SK-N-SH (cell line): ENCODE measurements at regions not wholly inside any gene's neighbourhood (a gene's known extent, or its start where the extent isn't known, plus 50 kb on each side); places are given as distances from the start of the nearest gene placed in this dataset.

Source experiments
- CTCF ChIA-PET: fragments of 300-600, 350-600 bp; formaldehyde crosslinking; extraction: SDS; loops from one replicate; lab custom pipeline; 2021; lab: Yijun Ruan, JAX
- POLR2A ChIA-PET: fragments of 350-600 bp; sonication (Branson Sonifier 250); formaldehyde crosslinking; extraction: SDS; loops from one replicate; lab custom pipeline; 2020; ENCODE audit warnings: antibody characterized with exemption, inconsistent platforms; lab: Yijun Ruan, JAX
- DNase-seq: peaks from one replicate; pipeline ENCODE4 v3.0.0; 2012
- H2AFZ ChIP-seq: fragments of 200-600 bp; sonication (generic); 2 replicates; pipeline ENCODE4 v1.8.1; 2016; ENCODE audit warnings: antibody characterized with exemption, mild to moderate bottlenecking, low read depth
- H3F3A ChIP-seq: fragments of 200-600 bp; sonication (generic); replicated peaks from 2 replicates; pipeline ENCODE3; 2016; ENCODE audit warnings: antibody characterized with exemption, mild to moderate bottlenecking; ENCODE audit not compliant: insufficient read depth
- H3K27ac ChIP-seq, 2 experiments: fragments of 200-500 bp in 1 of 2; fragments of 200-600 bp in 1 of 2; sonication (Bioruptor generic) in 1 of 2; sonication (generic), shearing (Covaris generic) in 1 of 2; 2 replicates each; pipeline versions ENCODE4 v1.5.1 to v1.6.1; 2014 to 2016; ENCODE audit warnings: low read depth in 2 of 2, inconsistent platforms in 1 of 2, low read length in 1 of 2, mild to moderate bottlenecking in 1 of 2, mixed read lengths in 1 of 2
- H3K27me3 ChIP-seq: fragments of 200-600 bp; sonication (generic), shearing (Covaris generic); 2 replicates; pipeline ENCODE4 v1.6.1; 2016; ENCODE audit warnings: mixed run types; ENCODE audit not compliant: insufficient read depth
- H3K36me3 ChIP-seq, 2 experiments: fragments of 200-500 bp in 1 of 2; fragments of 200-600 bp in 1 of 2; sonication (Bioruptor generic) in 1 of 2; sonication (generic) in 1 of 2; replicated peaks in 1 of 2; 2 replicates each; pipeline versions ENCODE3 to v1.5.1; 2014 to 2016; ENCODE audit warnings: low read length in 1 of 2, mild to moderate bottlenecking in 1 of 2; ENCODE audit not compliant: insufficient read depth in 2 of 2, control insufficient read depth in 1 of 2
- H3K4me1 ChIP-seq, 2 experiments: fragments of 200-500 bp in 1 of 2; fragments of 200-600 bp in 1 of 2; sonication (Bioruptor generic) in 1 of 2; sonication (generic), shearing (Covaris generic) in 1 of 2; 2 replicates each; pipeline versions ENCODE4 v1.5.1 to v1.6.1; 2014 to 2016; ENCODE audit warnings: low read depth in 1 of 2, low read length in 1 of 2, mixed run types in 1 of 2; ENCODE audit not compliant: insufficient read depth in 2 of 2, control insufficient read depth in 1 of 2
- H3K4me2 ChIP-seq: fragments of 200-600 bp; sonication (generic), shearing (Covaris generic); 2 replicates; pipeline ENCODE4 v1.6.1; 2017; ENCODE audit warnings: mixed run types
- H3K4me3 ChIP-seq, 2 experiments: fragments of 200-500 bp in 1 of 2; fragments of 200-600 bp in 1 of 2; sonication (Bioruptor generic) in 1 of 2; sonication (generic), shearing (Covaris generic) in 1 of 2; 2 replicates each; pipeline versions ENCODE4 v1.5.1 to v1.8.1; 2014 to 2016; ENCODE audit warnings: low read depth in 2 of 2, inconsistent platforms in 1 of 2, low read length in 1 of 2, mild to moderate bottlenecking in 1 of 2, mixed read lengths in 1 of 2, moderate library complexity in 1 of 2
- H3K79me2 ChIP-seq: fragments of 200-600 bp; sonication (generic); 2 replicates; pipeline ENCODE4 v1.8.1; 2017; ENCODE audit warnings: mild to moderate bottlenecking; ENCODE audit not compliant: insufficient read depth
- H3K9ac ChIP-seq: fragments of 200-600 bp; sonication (generic); 2 replicates; pipeline ENCODE4 v1.6.1; 2017; ENCODE audit warnings: mixed run types
- H3K9me2 ChIP-seq: fragments of 200-600 bp; sonication (generic); 2 replicates; pipeline ENCODE4 v1.6.1; 2017; ENCODE audit warnings: mixed run types
- H3K9me3 ChIP-seq: fragments of 200-600 bp; sonication (generic); 2 replicates; pipeline ENCODE4 v1.6.1; 2017; ENCODE audit warnings: mixed run types, mild to moderate bottlenecking, moderate library complexity
- H4K20me1 ChIP-seq: fragments of 200-600 bp; sonication (generic); 2 replicates; pipeline ENCODE4 v1.6.1; 2017; ENCODE audit warnings: mild to moderate bottlenecking, mixed run types; ENCODE audit not compliant: insufficient read depth
- CHD2 ChIP-seq: fragments of 150-350 bp; IDR thresholded peaks from 2 replicates; pipeline ENCODE4 v1.6.1; 2018; ENCODE audit warnings: low read length; ENCODE audit not compliant: partially characterized antibody
- ELF1 ChIP-seq: IDR thresholded peaks from 2 replicates; pipeline ENCODE4 v1.4.0; 2012
- EP300 ChIP-seq, 2 experiments: IDR thresholded peaks; 2 replicates each; pipeline versions ENCODE4 v1.4.0 to v1.6.1; 2012; ENCODE audit warnings: borderline replicate concordance in 1 of 2, low read depth in 1 of 2, low read length in 1 of 2
- EZH2phosphoT487 ChIP-seq: fragments of 200-600 bp; sonication (generic); IDR thresholded peaks from 2 replicates; pipeline ENCODE4 v1.6.1; 2017; ENCODE audit warnings: low read depth, mixed run types, mild to moderate bottlenecking, antibody characterized with exemption, moderate library complexity, borderline replicate concordance
- FOSL2 ChIP-seq: IDR thresholded peaks from 2 replicates; pipeline ENCODE4 v1.4.0; 2012; ENCODE audit warnings: low read depth, mild to moderate bottlenecking, moderate library complexity, borderline replicate concordance
- FOXJ3 ChIP-seq: sonication (generic); formaldehyde crosslinking; IDR thresholded peaks from 2 replicates; pipeline ENCODE4 v1.5.1; 2020; ENCODE audit warnings: mild to moderate bottlenecking, missing genetic modification reagents
- JUND ChIP-seq: IDR thresholded peaks from 2 replicates; pipeline ENCODE4 v1.4.0; 2012
- MEF2A ChIP-seq: IDR thresholded peaks from 2 replicates; pipeline ENCODE4 v1.4.0; 2012; ENCODE audit warnings: low read depth, borderline replicate concordance
- MXI1 ChIP-seq: IDR thresholded peaks from 2 replicates; pipeline ENCODE4 v1.6.1; 2012; ENCODE audit warnings: mild to moderate bottlenecking, low read depth, low read length, improper control_type of control experiment
- NRF1 ChIP-seq: IDR thresholded peaks from 2 replicates; pipeline ENCODE4 v1.6.1; 2012; ENCODE audit warnings: low read depth, mild to moderate bottlenecking, low read length
- RCOR1 ChIP-seq: fragments of 150-350 bp; IDR thresholded peaks from 2 replicates; pipeline ENCODE4 v1.6.1; 2017; ENCODE audit warnings: antibody characterized with exemption, low read length
- RFX5 ChIP-seq: IDR thresholded peaks from 2 replicates; pipeline ENCODE4 v1.6.1; 2012; ENCODE audit warnings: mild to moderate bottlenecking, improper control_type of control experiment, low read length
- RXRA ChIP-seq: IDR thresholded peaks from 2 replicates; pipeline ENCODE4 v1.4.0; 2012; ENCODE audit warnings: low read depth, mild to moderate bottlenecking, borderline replicate concordance
- SMC3 ChIP-seq: IDR thresholded peaks from 2 replicates; pipeline ENCODE4 v1.6.1; 2012; ENCODE audit warnings: low read depth, low read length, improper control_type of control experiment
- TCF12 ChIP-seq: IDR thresholded peaks from 2 replicates; pipeline ENCODE4 v1.4.0; 2012
- TEAD4 ChIP-seq: IDR thresholded peaks from 2 replicates; pipeline ENCODE4 v1.4.0; 2012; ENCODE audit warnings: mild to moderate bottlenecking, borderline replicate concordance; ENCODE audit not compliant: insufficient read depth
- WGBS: methylation state at CpG from one replicate; pipeline ENCODE4 v1.1.6; 2017; ENCODE audit warnings: low lambda C conversion rate; 5-methylcytosine and 5-hydroxymethylcytosine counted together
- TF ChIP-seq, protein P1 (sequence below): fragments of 150-350 bp; IDR thresholded peaks from 2 replicates; pipeline ENCODE4 v1.6.1; 2016; ENCODE audit warnings: mild to moderate bottlenecking, low read depth, low read length
- TF ChIP-seq, protein P2 (sequence below): IDR thresholded peaks from 2 replicates; pipeline ENCODE4; 2012
- TF ChIP-seq, protein P3 (sequence below): IDR thresholded peaks from 2 replicates; pipeline ENCODE4 v1.4.0; 2012; ENCODE audit warnings: low read depth
- TF ChIP-seq, protein P4 (sequence below): fragments of 200-600 bp; sonication (generic); IDR thresholded peaks from 2 replicates; pipeline ENCODE4 v1.6.1; 2017; ENCODE audit warnings: antibody characterized with exemption, mild to moderate bottlenecking, moderate library complexity
- TF ChIP-seq, protein P5 (sequence below): IDR thresholded peaks from 2 replicates; pipeline ENCODE4 v1.4.0; 2012; ENCODE audit warnings: low read depth, borderline replicate concordance

DNA sequence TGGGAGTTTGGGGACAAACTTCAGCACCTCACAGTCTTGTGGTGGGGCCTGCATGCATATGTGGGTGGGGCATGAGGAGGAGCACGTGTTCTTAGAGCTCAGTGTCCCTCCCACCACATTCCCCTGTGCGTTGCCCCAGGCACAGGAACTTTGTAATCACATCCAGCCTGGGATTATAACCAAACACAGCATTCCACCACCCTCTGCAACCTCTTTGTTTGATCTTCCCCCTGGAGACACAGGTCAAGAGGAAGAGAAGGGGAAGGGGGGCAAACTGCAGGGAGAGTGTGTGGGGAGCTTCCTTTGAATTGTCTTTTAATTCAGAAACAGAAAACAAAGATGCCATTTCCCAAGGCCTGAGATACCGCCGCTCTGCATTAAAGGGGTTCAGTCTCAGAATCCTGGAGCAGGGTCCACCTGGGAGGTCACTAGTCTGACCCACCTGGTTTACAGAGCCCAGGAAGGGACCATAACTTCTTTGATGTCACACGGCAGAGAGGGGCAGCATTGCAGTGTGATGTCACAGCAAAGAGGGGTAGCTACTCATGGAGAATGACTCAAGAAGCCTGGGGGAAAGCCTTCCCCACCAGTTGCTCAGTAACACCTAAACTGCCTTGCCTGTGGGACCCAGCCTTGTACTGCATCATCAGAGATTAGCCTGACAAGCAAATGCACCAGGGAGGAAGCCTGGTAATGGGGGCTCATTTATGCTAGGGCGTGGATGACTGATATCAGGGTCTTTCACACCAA, 106.3 kb upstream of the RNU6-1 start:
- Histone ChIP-seq H3K27me3 (no peaks in the 10 kb centered on the region; the same call in 1 of the 2 replicates), H2AFZ (no peak overlapping the region)
- CTCF ChIA-PET, result interaction anchor here (0.8 to 1.6 kb wide), 2 partner anchors 9 to 22 kb away, joined by 3 read pairs; no protein-coding TSS in a partner anchor

DNA sequence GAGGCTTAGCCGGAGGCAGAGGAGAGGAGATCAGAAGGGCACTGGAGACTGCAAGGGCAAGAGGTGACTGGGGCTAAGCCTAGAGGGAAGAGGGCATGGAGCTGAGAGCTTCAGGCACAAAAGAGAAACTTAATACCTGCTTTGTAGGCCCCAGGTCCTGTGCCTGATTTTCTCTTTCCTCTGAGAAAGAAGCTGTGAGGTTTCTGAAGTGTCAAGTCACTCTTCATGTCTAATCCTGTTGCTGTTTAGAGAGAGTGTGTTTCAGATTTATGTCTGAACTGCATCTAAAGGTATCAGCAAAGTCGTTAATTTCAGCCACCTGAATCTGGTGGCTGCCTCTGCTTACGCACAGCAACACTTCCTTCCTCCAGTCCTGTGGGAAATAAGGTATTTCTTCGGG, 106.9 kb upstream of the RNU6-1 start:
- ChIA-PET POLR2A (no interaction called here), CTCF (interaction anchor here (0.8 to 1.6 kb wide), 2 partner anchors 8 to 22 kb away, joined by 3 read pairs; no protein-coding TSS in a partner anchor)
- no peaks in the 10 kb centered on the region for H3K79me2 ChIP-seq
- no peaks in the 10 kb centered on the region for H3K36me3 ChIP-seq
- WGBS, result 80% methylated on average over 4 of the region's 4 CpGs
- no peaks in the 10 kb centered on the region for H3F3A ChIP-seq
- H4K20me1 ChIP-seq, result no peaks in the 10 kb centered on the region
- H2AFZ ChIP-seq, result no peak overlapping the region
- H3K9ac ChIP-seq, result no peak overlapping the region
- H3K9me2 ChIP-seq, result no peaks in the 10 kb centered on the region
- H3K27ac ChIP-seq, result no peak overlapping the region
- no peak overlapping the region for H3K4me2 ChIP-seq
- no peak overlapping the region for H3K4me3 ChIP-seq
- no peak for DNase-seq
- H3K4me1 ChIP-seq, result no peaks in the 10 kb centered on the region; a peak in 1 of 4 replicates
- no peaks in the 10 kb centered on the region for H3K9me3 ChIP-seq
- no peaks in the 10 kb centered on the region; the same call in 1 of the 2 replicates for H3K27me3 ChIP-seq
- no peak for TF ChIP-seq EP300 (IDR thresholded peaks at IDR 0.05; ENCODE audit: borderline replicate concordance in 1 of 2, low read depth in 1 of 2, low read length in 1 of 2)
- TF ChIP-seq TCF12, result no peak
- TF ChIP-seq TEAD4, result no peak
- TF ChIP-seq NRF1, result no peak
- TF ChIP-seq FOXJ3 (CRISPR knock-in tag), result no peak
- TF ChIP-seq RCOR1, result no peak
- no peak for TF ChIP-seq RXRA
- TF ChIP-seq JUND, result no peak
- TF ChIP-seq MEF2A, result no peak
- no peak for TF ChIP-seq FOSL2
- TF ChIP-seq, protein P1, sequence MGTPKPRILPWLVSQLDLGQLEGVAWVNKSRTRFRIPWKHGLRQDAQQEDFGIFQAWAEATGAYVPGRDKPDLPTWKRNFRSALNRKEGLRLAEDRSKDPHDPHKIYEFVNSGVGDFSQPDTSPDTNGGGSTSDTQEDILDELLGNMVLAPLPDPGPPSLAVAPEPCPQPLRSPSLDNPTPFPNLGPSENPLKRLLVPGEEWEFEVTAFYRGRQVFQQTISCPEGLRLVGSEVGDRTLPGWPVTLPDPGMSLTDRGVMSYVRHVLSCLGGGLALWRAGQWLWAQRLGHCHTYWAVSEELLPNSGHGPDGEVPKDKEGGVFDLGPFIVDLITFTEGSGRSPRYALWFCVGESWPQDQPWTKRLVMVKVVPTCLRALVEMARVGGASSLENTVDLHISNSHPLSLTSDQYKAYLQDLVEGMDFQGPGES, result no peak
- TF ChIP-seq, protein P2, sequence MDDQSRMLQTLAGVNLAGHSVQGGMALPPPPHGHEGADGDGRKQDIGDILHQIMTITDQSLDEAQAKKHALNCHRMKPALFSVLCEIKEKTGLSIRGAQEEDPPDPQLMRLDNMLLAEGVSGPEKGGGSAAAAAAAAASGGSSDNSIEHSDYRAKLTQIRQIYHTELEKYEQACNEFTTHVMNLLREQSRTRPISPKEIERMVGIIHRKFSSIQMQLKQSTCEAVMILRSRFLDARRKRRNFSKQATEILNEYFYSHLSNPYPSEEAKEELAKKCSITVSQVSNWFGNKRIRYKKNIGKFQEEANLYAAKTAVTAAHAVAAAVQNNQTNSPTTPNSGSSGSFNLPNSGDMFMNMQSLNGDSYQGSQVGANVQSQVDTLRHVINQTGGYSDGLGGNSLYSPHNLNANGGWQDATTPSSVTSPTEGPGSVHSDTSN, result no peak
- TF ChIP-seq, protein P3, sequence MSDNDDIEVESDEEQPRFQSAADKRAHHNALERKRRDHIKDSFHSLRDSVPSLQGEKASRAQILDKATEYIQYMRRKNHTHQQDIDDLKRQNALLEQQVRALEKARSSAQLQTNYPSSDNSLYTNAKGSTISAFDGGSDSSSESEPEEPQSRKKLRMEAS, result no peak
- TF ChIP-seq MXI1, result no peak
- no peak for TF ChIP-seq ELF1
- TF ChIP-seq EZH2phosphoT487, result no peak
- no peak for TF ChIP-seq RFX5

More for the DNA sequence above, 106.3 kb upstream of the RNU6-1 start:
- Histone ChIP-seq H3K4me1 (no peaks in the 10 kb centered on the region; a peak in 1 of 4 replicates), H4K20me1 (no peaks in the 10 kb centered on the region), H3K27ac (no peak overlapping the region), H3K4me2 (no peak overlapping the region), H3K9me2 (no peaks in the 10 kb centered on the region), H3K79me2 (no peaks in the 10 kb centered on the region), H3K36me3 (no peaks in the 10 kb centered on the region), H3K9ac (no peak overlapping the region), H3K4me3 (no peak overlapping the region), H3F3A (no peaks in the 10 kb centered on the region), H3K9me3 (no peaks in the 10 kb centered on the region)
- 68% methylated on average over 6 of the region's 6 CpGs for WGBS
- POLR2A ChIA-PET, result no interaction called here
- DNase-seq, result no peak
- TF ChIP-seq SMC3, result no peak
- TF ChIP-seq, protein P4, sequence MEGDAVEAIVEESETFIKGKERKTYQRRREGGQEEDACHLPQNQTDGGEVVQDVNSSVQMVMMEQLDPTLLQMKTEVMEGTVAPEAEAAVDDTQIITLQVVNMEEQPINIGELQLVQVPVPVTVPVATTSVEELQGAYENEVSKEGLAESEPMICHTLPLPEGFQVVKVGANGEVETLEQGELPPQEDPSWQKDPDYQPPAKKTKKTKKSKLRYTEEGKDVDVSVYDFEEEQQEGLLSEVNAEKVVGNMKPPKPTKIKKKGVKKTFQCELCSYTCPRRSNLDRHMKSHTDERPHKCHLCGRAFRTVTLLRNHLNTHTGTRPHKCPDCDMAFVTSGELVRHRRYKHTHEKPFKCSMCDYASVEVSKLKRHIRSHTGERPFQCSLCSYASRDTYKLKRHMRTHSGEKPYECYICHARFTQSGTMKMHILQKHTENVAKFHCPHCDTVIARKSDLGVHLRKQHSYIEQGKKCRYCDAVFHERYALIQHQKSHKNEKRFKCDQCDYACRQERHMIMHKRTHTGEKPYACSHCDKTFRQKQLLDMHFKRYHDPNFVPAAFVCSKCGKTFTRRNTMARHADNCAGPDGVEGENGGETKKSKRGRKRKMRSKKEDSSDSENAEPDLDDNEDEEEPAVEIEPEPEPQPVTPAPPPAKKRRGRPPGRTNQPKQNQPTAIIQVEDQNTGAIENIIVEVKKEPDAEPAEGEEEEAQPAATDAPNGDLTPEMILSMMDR, result no peak
- TF ChIP-seq, protein P5, sequence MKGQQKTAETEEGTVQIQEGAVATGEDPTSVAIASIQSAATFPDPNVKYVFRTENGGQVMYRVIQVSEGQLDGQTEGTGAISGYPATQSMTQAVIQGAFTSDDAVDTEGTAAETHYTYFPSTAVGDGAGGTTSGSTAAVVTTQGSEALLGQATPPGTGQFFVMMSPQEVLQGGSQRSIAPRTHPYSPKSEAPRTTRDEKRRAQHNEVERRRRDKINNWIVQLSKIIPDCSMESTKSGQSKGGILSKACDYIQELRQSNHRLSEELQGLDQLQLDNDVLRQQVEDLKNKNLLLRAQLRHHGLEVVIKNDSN, result no peak
- TF ChIP-seq EZH2phosphoT487, result no peak
- no peak for TF ChIP-seq EP300 (IDR thresholded peaks at IDR 0.05; ENCODE audit: borderline replicate concordance in 1 of 2, low read depth in 1 of 2, low read length in 1 of 2)
- no peak for TF ChIP-seq CHD2
- no peak for TF ChIP-seq JUND
- TF ChIP-seq, all 33 proteins: peak for 0
